ENCODE measurements at regions not wholly inside any gene's neighbourhood (a gene's known extent, or its start where the extent isn't known, plus 50 kb on each side); places are given as distances from the start of the nearest gene placed in this dataset.
"Not testable (repeated sequence)": the region's sequence is repeated elsewhere in the genome, so short reads cannot be mapped to it uniquely, and the experiment has no call there.

- H3K9me3 Mint-ChIP-seq; H3K36me3 ChIP-seq (ENCODE audit: control insufficient read depth, insufficient read depth, low read length); DNase-seq; H3K9me3 ChIP-seq (ENCODE audit: control insufficient read depth in 2 of 2, low read length in 2 of 2); H3K27ac Mint-ChIP-seq; H3K36me3 Mint-ChIP-seq; H3K4me1 Mint-ChIP-seq; H3K4me3 ChIP-seq (ENCODE audit: low read depth, low read length); H3K4me1 ChIP-seq (ENCODE audit: control insufficient read depth, insufficient read depth, low read length, poor library complexity, severe bottlenecking); H3K4me3 Mint-ChIP-seq; H3K27ac ChIP-seq (ENCODE audit: insufficient read depth, low read length, poor library complexity, severe bottlenecking); H3K27me3 Mint-ChIP-seq; ATAC-seq (ENCODE audit: low read depth in 2 of 2); H3K27me3 ChIP-seq (ENCODE audit: control insufficient read depth, insufficient read depth, low read length): not testable (repeated sequence)
These were observed 393.8 kb upstream of the ZNF722 start for GRCh38 chr7:63604853-63605252.

- H3K4me1 Mint-ChIP-seq; H3K36me3 Mint-ChIP-seq; ATAC-seq (ENCODE audit: low read depth in 2 of 2); H3K27ac Mint-ChIP-seq; DNase-seq; H3K9me3 Mint-ChIP-seq; H3K27ac ChIP-seq (ENCODE audit: insufficient read depth, low read length, poor library complexity, severe bottlenecking); H3K36me3 ChIP-seq (ENCODE audit: control insufficient read depth, insufficient read depth, low read length); H3K27me3 Mint-ChIP-seq; H3K4me1 ChIP-seq (ENCODE audit: control insufficient read depth, insufficient read depth, low read length, poor library complexity, severe bottlenecking); H3K27me3 ChIP-seq (ENCODE audit: control insufficient read depth, insufficient read depth, low read length); H3K4me3 Mint-ChIP-seq; H3K9me3 ChIP-seq (ENCODE audit: control insufficient read depth in 2 of 2, low read length in 2 of 2); H3K4me3 ChIP-seq (ENCODE audit: low read depth, low read length): not testable (repeated sequence)
These were observed 381.1 kb upstream of the ZNF722 start for GRCh38 chr7:63617595-63617994.

- H3K4me1 ChIP-seq (ENCODE audit: control insufficient read depth, insufficient read depth, low read length, poor library complexity, severe bottlenecking); H3K9me3 ChIP-seq (ENCODE audit: control insufficient read depth in 2 of 2, low read length in 2 of 2); H3K4me3 Mint-ChIP-seq; H3K27ac Mint-ChIP-seq; H3K4me1 Mint-ChIP-seq; H3K27me3 ChIP-seq (ENCODE audit: control insufficient read depth, insufficient read depth, low read length); DNase-seq; ATAC-seq (ENCODE audit: low read depth in 2 of 2); H3K36me3 Mint-ChIP-seq; H3K36me3 ChIP-seq (ENCODE audit: control insufficient read depth, insufficient read depth, low read length); H3K9me3 Mint-ChIP-seq; H3K27me3 Mint-ChIP-seq; H3K4me3 ChIP-seq (ENCODE audit: low read depth, low read length); H3K27ac ChIP-seq (ENCODE audit: insufficient read depth, low read length, poor library complexity, severe bottlenecking): not testable (repeated sequence)
These were observed 378.4 kb upstream of the ZNF722 start for GRCh38 chr7:63620169-63620735.

- not testable (repeated sequence) for H3K27me3 ChIP-seq (ENCODE audit: control insufficient read depth, insufficient read depth, low read length); H3K4me1 ChIP-seq (ENCODE audit: control insufficient read depth, insufficient read depth, low read length, poor library complexity, severe bottlenecking); H3K27ac Mint-ChIP-seq; H3K36me3 ChIP-seq (ENCODE audit: control insufficient read depth, insufficient read depth, low read length); H3K27me3 Mint-ChIP-seq; H3K4me3 Mint-ChIP-seq; H3K4me1 Mint-ChIP-seq; H3K9me3 Mint-ChIP-seq; H3K9me3 ChIP-seq (ENCODE audit: control insufficient read depth in 2 of 2, low read length in 2 of 2); ATAC-seq (ENCODE audit: low read depth in 2 of 2); H3K27ac ChIP-seq (ENCODE audit: insufficient read depth, low read length, poor library complexity, severe bottlenecking); H3K4me3 ChIP-seq (ENCODE audit: low read depth, low read length); H3K36me3 Mint-ChIP-seq; DNase-seq
These were observed 370.8 kb upstream of the ZNF722 start for GRCh38 chr7:63627590-63628485.

GRCh38 chr7:63629024-63629423 lies 369.6 kb upstream of the ZNF722 start:
- not testable (repeated sequence) for H3K36me3 Mint-ChIP-seq; H3K27me3 ChIP-seq (ENCODE audit: control insufficient read depth, insufficient read depth, low read length); H3K27ac Mint-ChIP-seq; H3K27me3 Mint-ChIP-seq; H3K4me1 Mint-ChIP-seq; ATAC-seq (ENCODE audit: low read depth in 2 of 2); H3K4me3 ChIP-seq (ENCODE audit: low read depth, low read length); H3K4me1 ChIP-seq (ENCODE audit: control insufficient read depth, insufficient read depth, low read length, poor library complexity, severe bottlenecking); H3K9me3 Mint-ChIP-seq; H3K27ac ChIP-seq (ENCODE audit: insufficient read depth, low read length, poor library complexity, severe bottlenecking); H3K4me3 Mint-ChIP-seq; H3K36me3 ChIP-seq (ENCODE audit: control insufficient read depth, insufficient read depth, low read length); H3K9me3 ChIP-seq (ENCODE audit: control insufficient read depth in 2 of 2, low read length in 2 of 2); DNase-seq

GRCh38 chr7:63636585-63636984 lies 362.1 kb upstream of the ZNF722 start:
- H3K4me1 Mint-ChIP-seq, H3K27me3 Mint-ChIP-seq, H3K36me3 Mint-ChIP-seq: not testable (repeated sequence)

GRCh38 chr7:63665553-63665952 lies 333.1 kb upstream of the ZNF722 start:
- not testable (repeated sequence) for H3K36me3 ChIP-seq (ENCODE audit: control insufficient read depth, insufficient read depth, low read length); H3K27ac Mint-ChIP-seq; DNase-seq; H3K4me3 Mint-ChIP-seq; H3K27me3 ChIP-seq (ENCODE audit: control insufficient read depth, insufficient read depth, low read length); H3K9me3 Mint-ChIP-seq; H3K27me3 Mint-ChIP-seq; H3K27ac ChIP-seq (ENCODE audit: insufficient read depth, low read length, poor library complexity, severe bottlenecking); H3K9me3 ChIP-seq (ENCODE audit: control insufficient read depth in 2 of 2, low read length in 2 of 2); H3K4me1 ChIP-seq (ENCODE audit: control insufficient read depth, insufficient read depth, low read length, poor library complexity, severe bottlenecking); H3K36me3 Mint-ChIP-seq; ATAC-seq (ENCODE audit: low read depth in 2 of 2); H3K4me1 Mint-ChIP-seq; H3K4me3 ChIP-seq (ENCODE audit: low read depth, low read length)

More at GRCh38 chr7:63636585-63636984, 362.1 kb upstream of the ZNF722 start:
- not testable (repeated sequence) for H3K4me3 Mint-ChIP-seq; H3K9me3 ChIP-seq (ENCODE audit: control insufficient read depth in 2 of 2, low read length in 2 of 2); H3K27ac Mint-ChIP-seq; H3K27ac ChIP-seq (ENCODE audit: insufficient read depth, low read length, poor library complexity, severe bottlenecking); H3K4me3 ChIP-seq (ENCODE audit: low read depth, low read length); H3K27me3 ChIP-seq (ENCODE audit: control insufficient read depth, insufficient read depth, low read length); H3K4me1 ChIP-seq (ENCODE audit: control insufficient read depth, insufficient read depth, low read length, poor library complexity, severe bottlenecking); H3K9me3 Mint-ChIP-seq; DNase-seq; ATAC-seq (ENCODE audit: low read depth in 2 of 2); H3K36me3 ChIP-seq (ENCODE audit: control insufficient read depth, insufficient read depth, low read length)

GRCh38 chr7:63691408-63691807 lies 307.2 kb upstream of the ZNF722 start:
- H3K4me3 ChIP-seq (ENCODE audit: low read depth, low read length); H3K36me3 Mint-ChIP-seq; H3K4me1 ChIP-seq (ENCODE audit: control insufficient read depth, insufficient read depth, low read length, poor library complexity, severe bottlenecking); H3K27me3 ChIP-seq (ENCODE audit: control insufficient read depth, insufficient read depth, low read length); H3K27ac Mint-ChIP-seq; H3K36me3 ChIP-seq (ENCODE audit: control insufficient read depth, insufficient read depth, low read length); H3K4me3 Mint-ChIP-seq; H3K9me3 ChIP-seq (ENCODE audit: control insufficient read depth in 2 of 2, low read length in 2 of 2); H3K4me1 Mint-ChIP-seq; H3K27ac ChIP-seq (ENCODE audit: insufficient read depth, low read length, poor library complexity, severe bottlenecking); ATAC-seq (ENCODE audit: low read depth in 2 of 2); H3K9me3 Mint-ChIP-seq; H3K27me3 Mint-ChIP-seq; DNase-seq: not testable (repeated sequence)
